Thyroid gland (tissue), 4 donors: ENCODE measurements at regions not wholly inside any gene's neighbourhood (a gene's known extent, or its start where the extent isn't known, plus 50 kb on each side); places are given as distances from the start of the nearest gene placed in this dataset.

Source experiments
- POLR2A ChIP-seq, 2 donors: fragments of 450-650 bp; IDR thresholded peaks; one replicate each; pipeline ENCODE4 v1.6.1; 2017; ENCODE audit warnings: antibody characterized with exemption in 2 of 2, mild to moderate bottlenecking in 2 of 2, moderate library complexity in 1 of 2
- TF ChIP-seq, protein P1 (sequence below), 6 experiments: fragments of 200-600 bp in 3 of 6; fragments of 450-650 bp in 3 of 6; sonication (generic) in 3 of 6; IDR thresholded peaks; one replicate each; pipeline ENCODE4 v1.5.1; 2016 to 2019; ENCODE audit warnings: antibody characterized with exemption in 6 of 6, mild to moderate bottlenecking in 2 of 6, inconsistent platforms in 1 of 6, moderate library complexity in 1 of 6

- TF ChIP-seq, protein P1, sequence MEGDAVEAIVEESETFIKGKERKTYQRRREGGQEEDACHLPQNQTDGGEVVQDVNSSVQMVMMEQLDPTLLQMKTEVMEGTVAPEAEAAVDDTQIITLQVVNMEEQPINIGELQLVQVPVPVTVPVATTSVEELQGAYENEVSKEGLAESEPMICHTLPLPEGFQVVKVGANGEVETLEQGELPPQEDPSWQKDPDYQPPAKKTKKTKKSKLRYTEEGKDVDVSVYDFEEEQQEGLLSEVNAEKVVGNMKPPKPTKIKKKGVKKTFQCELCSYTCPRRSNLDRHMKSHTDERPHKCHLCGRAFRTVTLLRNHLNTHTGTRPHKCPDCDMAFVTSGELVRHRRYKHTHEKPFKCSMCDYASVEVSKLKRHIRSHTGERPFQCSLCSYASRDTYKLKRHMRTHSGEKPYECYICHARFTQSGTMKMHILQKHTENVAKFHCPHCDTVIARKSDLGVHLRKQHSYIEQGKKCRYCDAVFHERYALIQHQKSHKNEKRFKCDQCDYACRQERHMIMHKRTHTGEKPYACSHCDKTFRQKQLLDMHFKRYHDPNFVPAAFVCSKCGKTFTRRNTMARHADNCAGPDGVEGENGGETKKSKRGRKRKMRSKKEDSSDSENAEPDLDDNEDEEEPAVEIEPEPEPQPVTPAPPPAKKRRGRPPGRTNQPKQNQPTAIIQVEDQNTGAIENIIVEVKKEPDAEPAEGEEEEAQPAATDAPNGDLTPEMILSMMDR (IDR thresholded peaks at IDR 0.05), result no peak
- no peak for TF ChIP-seq POLR2A (IDR thresholded peaks at IDR 0.05)
These were observed 111.8 kb upstream of the API5 start for GRCh38 chr11:43200031-43200430.
